Smooth muscle cell (in vitro differentiated cells): ENCODE measurements at regions not wholly inside any gene's neighbourhood (a gene's known extent, or its start where the extent isn't known, plus 50 kb on each side); places are given as distances from the start of the nearest gene placed in this dataset.

Experiments
- DNase-seq: peaks from one replicate; lab custom pipeline; 2025; ENCODE audit not compliant: unreplicated experiment; lab: John Stamatoyannopoulos, UW
- H2AFZ ChIP-seq: fragments of 200-600 bp; sonication (generic); 2 replicates; pipeline ENCODE4 v1.6.0; 2016; ENCODE audit warnings: antibody characterized with exemption, low read depth, mild to moderate bottlenecking
- H3F3A ChIP-seq: fragments of 200-600 bp; sonication (generic); 2 replicates; pipeline ENCODE4 v1.6.0; 2017; ENCODE audit warnings: antibody characterized with exemption, low read depth
- H3K27ac ChIP-seq: fragments of 200-600 bp; sonication (generic); 2 replicates; pipeline ENCODE4 v1.5.1; 2016; ENCODE audit warnings: low read depth, mild to moderate bottlenecking
- H3K27me3 ChIP-seq: fragments of 200-600 bp; sonication (generic); 2 replicates; pipeline ENCODE4 v1.6.1; 2016; ENCODE audit warnings: low read depth, mild to moderate bottlenecking
- H3K36me3 ChIP-seq: fragments of 200-600 bp; sonication (generic); 2 replicates; pipeline ENCODE4 v1.5.1; 2016; ENCODE audit warnings: low read depth
- H3K4me1 ChIP-seq: fragments of 200-600 bp; sonication (generic); 2 replicates; pipeline ENCODE4 v1.5.1; 2016; ENCODE audit warnings: low read depth
- H3K4me2 ChIP-seq: fragments of 200-600 bp; sonication (generic); 2 replicates; pipeline ENCODE4 v1.6.0; 2016; ENCODE audit warnings: mild to moderate bottlenecking
- H3K4me3 ChIP-seq: fragments of 200-600 bp; sonication (generic); 2 replicates; pipeline ENCODE4 v1.5.1; 2016; ENCODE audit warnings: mild to moderate bottlenecking
- H3K79me2 ChIP-seq: fragments of 200-600 bp; sonication (generic); 2 replicates; pipeline ENCODE4 v1.6.0; 2016; ENCODE audit warnings: low read depth, mild to moderate bottlenecking
- H3K9ac ChIP-seq: fragments of 200-600 bp; sonication (generic); 2 replicates; pipeline ENCODE4 v1.6.0; 2016; ENCODE audit warnings: low read depth
- H3K9me3 ChIP-seq: fragments of 200-600 bp; sonication (generic); replicated peaks from 2 replicates; pipeline ENCODE4 v1.5.1; 2016; ENCODE audit warnings: low read depth
- H4K20me1 ChIP-seq: fragments of 200-600 bp; sonication (generic); 2 replicates; pipeline ENCODE4 v1.6.0; 2016; ENCODE audit warnings: low read depth
- CTCF ChIP-seq: fragments of 200-600 bp; sonication (generic); IDR thresholded peaks from 2 replicates; pipeline ENCODE4 v1.5.1; 2017; ENCODE audit warnings: borderline replicate concordance, mild to moderate bottlenecking, antibody characterized with exemption; ENCODE audit not compliant: insufficient read depth, poor library complexity, severe bottlenecking
- WGBS: methylation state at CpG from one replicate; pipeline ENCODE4 v1.1.7; 2016; ENCODE audit warnings: low lambda C conversion rate; 5-methylcytosine and 5-hydroxymethylcytosine counted together

- no peak overlapping the region for H3K4me3 ChIP-seq
- no peak overlapping the region for H3K27ac ChIP-seq
- H4K20me1 ChIP-seq: no peaks in the 10 kb centered on the region
- no peak overlapping the region for H3K9ac ChIP-seq
- H3K4me2 ChIP-seq: no peak overlapping the region
- H3K4me1 ChIP-seq: no peaks in the 10 kb centered on the region
- no peaks in the 10 kb centered on the region for H3K27me3 ChIP-seq
- H3K36me3 ChIP-seq: no peaks in the 10 kb centered on the region
- TF ChIP-seq CTCF: no peak
- H2AFZ ChIP-seq: no peak overlapping the region
- no peaks in the 10 kb centered on the region for H3F3A ChIP-seq
- 92% methylated on average over 3 of the region's 3 CpGs for WGBS
- no peak for DNase-seq
- no peaks in the 10 kb centered on the region for H3K79me2 ChIP-seq
- no peaks in the 10 kb centered on the region for H3K9me3 ChIP-seq
These were observed 705.0 kb downstream of the KCNT2 start for GRCh38 chr1:195903203-195903602.

GRCh38 chr1:195902779-195903178 is 705.5 kb downstream of the KCNT2 start:
- no peak for TF ChIP-seq CTCF
- Histone ChIP-seq H3K36me3 (no peaks in the 10 kb centered on the region), H3K27me3 (no peaks in the 10 kb centered on the region), H3K9me3 (no peaks in the 10 kb centered on the region), H3F3A (no peaks in the 10 kb centered on the region), H3K27ac (no peak overlapping the region), H2AFZ (no peak overlapping the region), H3K4me3 (no peak overlapping the region), H3K4me1 (no peaks in the 10 kb centered on the region), H3K4me2 (no peak overlapping the region), H3K9ac (no peak overlapping the region), H3K79me2 (no peaks in the 10 kb centered on the region), H4K20me1 (no peaks in the 10 kb centered on the region)
- DNase-seq: no peak
- WGBS: 86% methylated on average over 4 of the region's 4 CpGs

- no peaks in the 10 kb centered on the region for H3K9me3 ChIP-seq
- H3F3A ChIP-seq: no peaks in the 10 kb centered on the region
- WGBS: 32% methylated on average over 1 of the region's 1 CpG
- H3K4me2 ChIP-seq: no peak overlapping the region
- TF ChIP-seq CTCF: no peak
- H4K20me1 ChIP-seq: no peaks in the 10 kb centered on the region
- no peak overlapping the region for H3K4me3 ChIP-seq
- no peak overlapping the region for H3K27ac ChIP-seq
- no peaks in the 10 kb centered on the region for H3K79me2 ChIP-seq
- DNase-seq: no peak
- H3K9ac ChIP-seq: no peak overlapping the region
- H3K27me3 ChIP-seq: no peaks in the 10 kb centered on the region
- no peaks in the 10 kb centered on the region for H3K36me3 ChIP-seq
- H2AFZ ChIP-seq: no peak overlapping the region
- no peaks in the 10 kb centered on the region for H3K4me1 ChIP-seq
These were observed 708.4 kb downstream of the KCNT2 start for GRCh38 chr1:195899762-195900352.

- Histone ChIP-seq H3K4me2 (no peak overlapping the region), H3K9me3 (no peaks in the 10 kb centered on the region), H3K9ac (no peak overlapping the region), H3K79me2 (no peaks in the 10 kb centered on the region), H3F3A (no peaks in the 10 kb centered on the region), H3K27ac (no peak overlapping the region), H3K4me1 (no peaks in the 10 kb centered on the region), H3K36me3 (no peaks in the 10 kb centered on the region), H2AFZ (peak overlapping the region; percentile 7), H3K27me3 (no peaks in the 10 kb centered on the region), H4K20me1 (no peaks in the 10 kb centered on the region), H3K4me3 (no peak overlapping the region)
- no peak for TF ChIP-seq CTCF
- no peak for DNase-seq
- 51% methylated on average over 2 of the region's 2 CpGs for WGBS
These were observed 709.3 kb downstream of the KCNT2 start for GRCh38 chr1:195898924-195899323.
